SJCRH30 (cell line): ENCODE measurements at regions not wholly inside any gene's neighbourhood (a gene's known extent, or its start where the extent isn't known, plus 50 kb on each side); places are given as distances from the start of the nearest gene placed in this dataset.
"Not testable (repeated sequence)": the region's sequence is repeated elsewhere in the genome, so short reads cannot be mapped to it uniquely, and the experiment has no call there.

ENCODE experiments used
- DNase-seq, 2 experiments: peaks; one replicate each; pipeline ENCODE4 v3.0.0-alpha.2; 2015 to 2020
- H3K27ac ChIP-seq: fragments of 250-450 bp; sonication (Bioruptor Pico); 2 replicates; pipeline ENCODE4 v1.5.1; 2020; ENCODE audit warnings: mild to moderate bottlenecking, moderate library complexity
- H3K27me3 ChIP-seq: fragments of 250-450 bp; sonication (Bioruptor Pico); 2 replicates; pipeline ENCODE4 v1.5.1; 2020; ENCODE audit warnings: mild to moderate bottlenecking, moderate library complexity
- H3K36me3 ChIP-seq: fragments of 250-450 bp; sonication (Bioruptor Pico); 2 replicates; pipeline ENCODE4 v1.5.1; 2020; ENCODE audit warnings: mild to moderate bottlenecking, moderate library complexity
- H3K4me1 ChIP-seq: fragments of 250-450 bp; sonication (Bioruptor Pico); 2 replicates; pipeline ENCODE4 v1.5.1; 2020; ENCODE audit warnings: mild to moderate bottlenecking, moderate library complexity
- H3K4me3 ChIP-seq: fragments of 250-450 bp; sonication (Bioruptor Pico); 2 replicates; pipeline ENCODE4 v1.5.1; 2020; ENCODE audit warnings: mild to moderate bottlenecking, moderate library complexity
- H3K9me3 ChIP-seq: fragments of 250-450 bp; sonication (Bioruptor Pico); replicated peaks from 2 replicates; pipeline ENCODE4 v1.5.1; 2020; ENCODE audit warnings: mild to moderate bottlenecking, moderate library complexity

DNA sequence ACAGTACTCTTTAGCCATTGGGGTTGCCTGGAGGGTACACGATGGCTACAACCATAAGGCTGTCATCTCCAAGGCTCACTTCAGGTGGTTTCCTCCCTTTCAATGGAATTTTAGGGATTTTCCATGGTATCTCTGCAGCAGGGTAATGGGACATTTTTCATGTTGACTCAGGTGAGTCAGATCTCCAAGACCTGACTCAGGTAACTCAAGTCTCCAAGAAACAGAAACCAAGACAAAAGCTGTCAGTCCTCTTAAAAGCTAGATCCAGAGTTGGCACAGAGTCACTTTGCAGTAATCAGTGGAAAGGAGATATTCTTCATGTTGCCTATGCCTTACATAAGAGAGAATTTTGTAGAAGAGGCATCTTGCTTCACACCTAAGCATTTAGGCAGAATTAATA, 375.8 kb upstream of the ARPP21 start:
- H3K36me3 ChIP-seq = no peaks in the 10 kb centered on the region
- H3K27me3 ChIP-seq = no peaks in the 10 kb centered on the region
- H3K9me3 ChIP-seq = no peaks in the 10 kb centered on the region; the same call in 1 of the 2 replicates
- no peak overlapping the region for H3K4me3 ChIP-seq
- DNase-seq = no peak
- H3K27ac ChIP-seq = no peak overlapping the region
- H3K4me1 ChIP-seq = no peaks in the 10 kb centered on the region

DNA sequence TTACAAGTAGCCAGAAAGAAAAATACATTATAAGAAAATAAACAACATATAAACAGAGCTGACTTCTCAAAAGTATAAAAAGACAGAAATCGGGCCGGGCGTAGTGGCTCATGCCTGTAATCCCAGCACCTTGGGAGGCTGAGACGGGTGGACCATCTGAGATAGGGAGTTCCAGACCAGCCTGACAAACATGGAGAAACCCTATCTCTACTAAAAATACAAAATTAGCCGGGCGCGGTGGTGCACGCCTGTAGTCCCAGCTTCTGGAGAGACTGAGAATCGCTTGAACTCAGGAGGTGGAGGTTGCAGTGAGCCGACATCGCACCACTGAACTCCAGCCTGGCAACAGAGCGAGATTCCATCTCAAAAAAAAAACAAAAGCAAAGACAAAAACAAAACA, 373.3 kb upstream of the ARPP21 start:
- H3K4me1 ChIP-seq, H3K27me3 ChIP-seq, DNase-seq, H3K36me3 ChIP-seq, H3K9me3 ChIP-seq, H3K27ac ChIP-seq, H3K4me3 ChIP-seq: not testable (repeated sequence)

DNA sequence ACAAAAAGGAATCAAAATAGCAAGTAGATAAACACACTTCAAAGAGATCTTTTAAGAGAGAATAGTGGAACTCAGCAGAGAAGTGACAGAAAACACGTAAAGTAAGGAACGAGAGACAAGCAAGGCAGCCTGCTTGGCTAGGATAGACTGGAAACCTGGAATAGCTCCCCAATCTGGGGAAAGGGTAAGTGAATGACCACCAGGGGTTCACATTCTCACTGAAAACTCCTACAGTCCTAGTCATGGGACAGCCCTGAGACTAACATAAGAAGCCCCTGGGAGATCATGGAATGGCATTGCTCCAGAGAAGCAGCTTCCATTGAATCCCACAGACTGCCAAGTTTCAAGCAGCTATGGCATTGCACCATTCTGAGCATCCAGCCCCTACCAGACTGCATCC, 363.6 kb upstream of the ARPP21 start:
- no peak for DNase-seq
- no peaks in the 10 kb centered on the region for H3K36me3 ChIP-seq
- H3K4me3 ChIP-seq = no peak overlapping the region
- no peaks in the 10 kb centered on the region for H3K4me1 ChIP-seq
- no peaks in the 10 kb centered on the region for H3K27me3 ChIP-seq
- no peak overlapping the region for H3K27ac ChIP-seq
- no peaks in the 10 kb centered on the region for H3K9me3 ChIP-seq

DNA sequence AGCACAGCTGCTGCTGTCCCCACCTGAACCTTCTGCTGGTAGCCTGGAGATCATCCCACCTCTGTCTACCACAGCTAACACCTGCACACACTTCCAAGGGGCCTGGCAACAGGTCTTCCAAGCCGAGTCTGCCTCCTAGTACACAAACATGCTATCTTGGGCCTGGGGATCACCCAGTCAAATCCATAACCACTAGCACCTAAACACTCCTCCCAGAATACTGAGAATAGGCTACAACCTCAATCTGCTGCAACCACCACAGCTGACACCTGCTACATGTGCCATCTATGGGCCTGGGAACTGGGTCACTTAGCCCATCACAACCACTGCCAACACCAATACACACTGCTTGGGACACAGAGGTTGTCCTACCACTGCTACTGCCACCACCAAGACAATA, 362.8 kb upstream of the ARPP21 start:
- no peaks in the 10 kb centered on the region for H3K9me3 ChIP-seq
- H3K4me1 ChIP-seq = no peaks in the 10 kb centered on the region
- no peak for DNase-seq
- H3K27ac ChIP-seq = no peak overlapping the region
- no peak overlapping the region for H3K4me3 ChIP-seq
- no peaks in the 10 kb centered on the region for H3K36me3 ChIP-seq
- H3K27me3 ChIP-seq = no peaks in the 10 kb centered on the region

- no peaks in the 10 kb centered on the region for H3K27me3 ChIP-seq
- H3K4me3 ChIP-seq = no peak overlapping the region
- H3K36me3 ChIP-seq = no peaks in the 10 kb centered on the region
- no peak overlapping the region for H3K27ac ChIP-seq
- H3K9me3 ChIP-seq = no peaks in the 10 kb centered on the region
- peaks cover 4% of the 10 kb centered on the region; the same call in 1 of the 2 replicates for H3K4me1 ChIP-seq
- DNase-seq = no peak
These were observed 347.7 kb upstream of the ARPP21 start for GRCh38 chr3:35291471-35292236.

DNA sequence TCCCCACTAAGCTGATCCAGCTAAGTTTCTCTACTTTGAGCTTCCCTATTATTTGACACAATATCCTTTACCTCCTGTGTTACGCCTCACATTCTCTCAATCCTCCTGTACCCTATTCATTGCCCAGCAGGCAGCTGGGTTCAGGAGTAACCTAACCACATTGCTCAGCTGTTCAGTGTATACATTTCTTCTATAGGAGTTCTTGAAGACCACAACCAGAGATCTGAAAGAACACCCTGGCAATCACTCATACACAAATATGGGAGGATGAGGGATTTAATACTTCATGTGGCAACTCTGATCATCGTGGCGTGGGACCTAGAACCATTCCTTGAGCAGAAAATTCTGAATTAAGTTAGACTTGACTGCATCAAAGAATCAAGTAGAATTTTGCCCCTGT, 346.8 kb upstream of the ARPP21 start:
- no peak overlapping the region for H3K4me3 ChIP-seq
- H3K36me3 ChIP-seq = no peaks in the 10 kb centered on the region
- H3K27ac ChIP-seq = no peak overlapping the region
- DNase-seq = peak; percentile 5 to 39
- no peaks in the 10 kb centered on the region for H3K9me3 ChIP-seq
- peaks cover 4% of the 10 kb centered on the region; the same call in 1 of the 2 replicates for H3K4me1 ChIP-seq
- H3K27me3 ChIP-seq = no peaks in the 10 kb centered on the region

- Histone ChIP-seq H3K36me3 (no peaks in the 10 kb centered on the region), H3K27ac (no peak overlapping the region), H3K4me3 (no peak overlapping the region), H3K27me3 (no peaks in the 10 kb centered on the region), H3K9me3 (no peaks in the 10 kb centered on the region), H3K4me1 (peaks cover 4% of the 10 kb centered on the region; the same call in 1 of the 2 replicates)
- DNase-seq = no peak
These were observed 343.4 kb upstream of the ARPP21 start for GRCh38 chr3:35295906-35296305.

GRCh38 chr3:35296533-35296932, 342.8 kb upstream of the ARPP21 start:
- H3K4me3 ChIP-seq = no peak overlapping the region
- H3K4me1 ChIP-seq = peaks cover 4% of the 10 kb centered on the region; the same call in 1 of the 2 replicates
- H3K36me3 ChIP-seq = no peaks in the 10 kb centered on the region
- H3K9me3 ChIP-seq = no peaks in the 10 kb centered on the region
- no peaks in the 10 kb centered on the region for H3K27me3 ChIP-seq
- no peak for DNase-seq
- no peak overlapping the region for H3K27ac ChIP-seq

- H3K9me3 ChIP-seq = not testable (repeated sequence)
These were observed 342.4 kb upstream of the ARPP21 start for GRCh38 chr3:35296944-35297343.

GRCh38 chr3:35305406-35305805, 333.9 kb upstream of the ARPP21 start:
- Histone ChIP-seq H3K9me3 (no peaks in the 10 kb centered on the region), H3K4me1 (no peaks in the 10 kb centered on the region), H3K4me3 (no peak overlapping the region), H3K27ac (no peak overlapping the region), H3K27me3 (no peaks in the 10 kb centered on the region), H3K36me3 (no peaks in the 10 kb centered on the region)
- no peak for DNase-seq

More at GRCh38 chr3:35296944-35297343, 342.4 kb upstream of the ARPP21 start:
- H3K27ac ChIP-seq, H3K27me3 ChIP-seq, H3K36me3 ChIP-seq, DNase-seq, H3K4me3 ChIP-seq, H3K4me1 ChIP-seq: not testable (repeated sequence)

DNA sequence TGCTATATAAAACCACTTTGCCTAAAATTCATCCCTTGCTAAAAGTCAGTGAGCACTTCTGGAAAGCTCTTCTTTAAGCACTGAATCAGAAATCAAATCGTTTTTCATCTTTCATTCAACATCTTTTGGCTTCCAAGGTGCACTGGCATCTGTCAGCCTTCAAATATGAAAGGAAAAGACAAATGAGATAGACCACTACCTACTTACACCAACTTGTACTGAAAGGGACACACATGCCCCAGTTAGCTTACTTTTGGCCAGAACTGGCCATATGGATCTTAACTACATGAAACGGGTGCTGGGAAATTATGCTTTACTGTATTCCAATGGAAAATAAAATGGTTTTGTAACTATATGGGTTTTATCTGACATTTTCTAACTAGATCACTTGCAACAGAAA, 332.0 kb upstream of the ARPP21 start:
- no peaks in the 10 kb centered on the region for H3K36me3 ChIP-seq
- no peaks in the 10 kb centered on the region for H3K4me1 ChIP-seq
- H3K4me3 ChIP-seq = no peak overlapping the region

GRCh38 chr3:35316841-35317240, 322.5 kb upstream of the ARPP21 start:
- not testable (repeated sequence) for H3K36me3 ChIP-seq, H3K27me3 ChIP-seq, H3K4me3 ChIP-seq, DNase-seq, H3K4me1 ChIP-seq, H3K27ac ChIP-seq, H3K9me3 ChIP-seq

More for the DNA sequence above, 332.0 kb upstream of the ARPP21 start:
- DNase-seq = no peak
- Histone ChIP-seq H3K27ac (no peak overlapping the region), H3K9me3 (no peaks in the 10 kb centered on the region), H3K27me3 (no peaks in the 10 kb centered on the region)

DNA sequence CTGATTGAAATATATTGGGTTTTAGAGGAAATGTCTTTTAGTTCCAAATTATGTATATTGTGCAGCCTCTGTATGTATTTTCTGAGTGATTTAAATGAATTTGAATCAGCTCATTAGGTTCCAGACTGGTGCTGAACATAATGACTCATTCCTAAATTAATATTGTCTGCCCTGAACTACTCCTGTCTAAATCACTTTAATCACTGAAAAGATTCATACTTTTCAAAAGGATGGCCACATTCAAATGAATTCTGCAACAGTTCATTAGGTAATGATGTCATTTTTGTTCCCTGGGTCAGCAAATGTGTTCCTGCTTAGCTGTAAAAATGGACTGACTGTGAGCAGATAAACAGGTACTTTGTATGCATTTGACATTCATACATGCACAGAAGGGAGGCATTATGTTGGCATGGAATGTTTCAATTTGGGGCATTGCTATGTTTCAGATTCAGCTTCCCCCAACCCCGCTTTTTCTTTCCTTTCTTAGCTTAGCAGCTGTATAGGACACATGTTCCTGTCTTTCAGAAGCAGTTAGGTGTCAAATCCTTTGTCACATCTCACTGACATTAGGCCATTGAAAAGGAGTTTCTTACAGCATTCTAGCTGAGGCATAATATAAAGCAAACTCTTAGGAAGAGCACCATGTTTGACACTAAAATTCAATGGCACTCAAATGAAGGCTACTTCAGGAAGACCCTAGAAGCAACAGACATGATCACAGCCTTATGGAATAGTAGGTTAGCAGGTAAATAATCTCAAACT, 318.5 kb upstream of the ARPP21 start:
- Histone ChIP-seq H3K27me3 (no peaks in the 10 kb centered on the region), H3K36me3 (no peaks in the 10 kb centered on the region), H3K4me1 (no peaks in the 10 kb centered on the region), H3K27ac (no peak overlapping the region), H3K4me3 (no peak overlapping the region), H3K9me3 (no peaks in the 10 kb centered on the region; the same call in 1 of the 2 replicates)
- DNase-seq = peak in 1 of 2 experiments; percentile 23

DNA sequence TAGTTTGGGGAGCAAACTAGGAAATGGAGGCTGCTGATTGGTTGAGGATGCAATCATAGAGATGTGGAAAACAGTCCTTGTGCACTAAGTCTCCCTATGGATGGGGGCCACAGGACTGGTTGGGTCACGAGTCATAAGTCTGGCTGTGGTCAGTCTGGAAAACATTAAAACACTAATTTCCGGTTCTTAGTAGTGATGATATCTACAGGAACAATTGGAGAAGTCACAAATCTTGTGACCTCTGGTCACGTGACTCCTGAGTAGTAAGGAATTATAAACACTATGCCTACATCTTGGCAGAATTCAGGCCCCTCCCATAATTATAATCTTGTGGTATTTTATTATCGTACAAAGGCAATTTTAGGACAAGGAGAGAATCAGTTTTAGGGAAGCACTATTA, 317.3 kb upstream of the ARPP21 start:
- Histone ChIP-seq H3K4me1 (no peaks in the 10 kb centered on the region), H3K4me3 (no peak overlapping the region), H3K9me3 (no peaks in the 10 kb centered on the region; the same call in 1 of the 2 replicates), H3K36me3 (no peaks in the 10 kb centered on the region), H3K27me3 (no peaks in the 10 kb centered on the region), H3K27ac (no peak overlapping the region)
- peak; percentile 2 for DNase-seq

- H3K4me3 ChIP-seq = no peak overlapping the region
- H3K9me3 ChIP-seq = no peaks in the 10 kb centered on the region
- no peaks in the 10 kb centered on the region for H3K27me3 ChIP-seq
- no peak overlapping the region for H3K27ac ChIP-seq
- DNase-seq = no peak
- H3K4me1 ChIP-seq = no peaks in the 10 kb centered on the region
- H3K36me3 ChIP-seq = no peaks in the 10 kb centered on the region
These were observed 303.6 kb upstream of the ARPP21 start for GRCh38 chr3:35335703-35336102.
